AG09309 (cell line): ENCODE measurements at regions not wholly inside any gene's neighbourhood (a gene's known extent, or its start where the extent isn't known, plus 50 kb on each side); places are given as distances from the start of the nearest gene placed in this dataset.

Experiments
- DNase-seq: peaks from one replicate; pipeline ENCODE4 v3.0.0-alpha.2; 2010; ENCODE audit warnings: low read depth
- H3K4me3 ChIP-seq: 2 replicates; pipeline ENCODE4 v1.5.1; 2011; ENCODE audit warnings: mild to moderate bottlenecking, low read depth, low read length, moderate library complexity; ENCODE audit not compliant: control insufficient read depth
- CTCF ChIP-seq: IDR thresholded peaks from 2 replicates; pipeline ENCODE4 v1.5.1; 2011; ENCODE audit warnings: mild to moderate bottlenecking, low read depth, low read length, inconsistent platforms; ENCODE audit not compliant: insufficient read depth, control insufficient read depth; ENCODE audit errors: missing control alignments

DNA sequence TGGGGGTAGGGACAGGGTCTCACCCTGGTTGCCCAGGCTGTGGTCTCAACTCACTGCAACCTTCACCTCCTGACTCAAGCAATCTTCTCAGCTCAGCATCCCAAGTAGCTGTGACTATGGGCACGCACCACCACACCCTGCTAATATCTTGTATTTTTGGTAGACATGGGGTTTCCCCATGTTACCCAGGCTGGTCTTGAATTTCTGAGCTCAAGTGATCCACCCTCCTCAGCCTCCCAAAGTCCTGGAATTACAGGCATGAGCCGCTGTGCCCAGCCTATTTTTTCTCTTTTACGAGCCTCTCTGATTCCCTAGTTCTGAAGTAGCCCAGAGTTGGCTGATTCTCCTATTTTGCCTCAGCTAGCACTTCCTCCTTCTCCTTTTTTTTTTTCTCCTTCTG lies 83.6 kb downstream of the ZNF280B start:
- no peak for DNase-seq
- no peak for TF ChIP-seq CTCF

GRCh38 chr22:22425356-22425755 lies 83.2 kb downstream of the ZNF280B start:
- TF ChIP-seq CTCF = no peak
- H3K4me3 ChIP-seq = no peak overlapping the region
- DNase-seq = no peak

More for the DNA sequence above, 83.6 kb downstream of the ZNF280B start:
- H3K4me3 ChIP-seq = no peak overlapping the region

GRCh38 chr22:22425783-22426624 lies 82.5 kb downstream of the ZNF280B start:
- DNase-seq = no peak

GRCh38 chr22:22427542-22428065 lies 80.9 kb downstream of the ZNF280B start:
- no peak overlapping the region for H3K4me3 ChIP-seq
- DNase-seq = no peak
- no peak for TF ChIP-seq CTCF

More at GRCh38 chr22:22425783-22426624, 82.5 kb downstream of the ZNF280B start:
- no peak overlapping the region for H3K4me3 ChIP-seq
- TF ChIP-seq CTCF = no peak

DNA sequence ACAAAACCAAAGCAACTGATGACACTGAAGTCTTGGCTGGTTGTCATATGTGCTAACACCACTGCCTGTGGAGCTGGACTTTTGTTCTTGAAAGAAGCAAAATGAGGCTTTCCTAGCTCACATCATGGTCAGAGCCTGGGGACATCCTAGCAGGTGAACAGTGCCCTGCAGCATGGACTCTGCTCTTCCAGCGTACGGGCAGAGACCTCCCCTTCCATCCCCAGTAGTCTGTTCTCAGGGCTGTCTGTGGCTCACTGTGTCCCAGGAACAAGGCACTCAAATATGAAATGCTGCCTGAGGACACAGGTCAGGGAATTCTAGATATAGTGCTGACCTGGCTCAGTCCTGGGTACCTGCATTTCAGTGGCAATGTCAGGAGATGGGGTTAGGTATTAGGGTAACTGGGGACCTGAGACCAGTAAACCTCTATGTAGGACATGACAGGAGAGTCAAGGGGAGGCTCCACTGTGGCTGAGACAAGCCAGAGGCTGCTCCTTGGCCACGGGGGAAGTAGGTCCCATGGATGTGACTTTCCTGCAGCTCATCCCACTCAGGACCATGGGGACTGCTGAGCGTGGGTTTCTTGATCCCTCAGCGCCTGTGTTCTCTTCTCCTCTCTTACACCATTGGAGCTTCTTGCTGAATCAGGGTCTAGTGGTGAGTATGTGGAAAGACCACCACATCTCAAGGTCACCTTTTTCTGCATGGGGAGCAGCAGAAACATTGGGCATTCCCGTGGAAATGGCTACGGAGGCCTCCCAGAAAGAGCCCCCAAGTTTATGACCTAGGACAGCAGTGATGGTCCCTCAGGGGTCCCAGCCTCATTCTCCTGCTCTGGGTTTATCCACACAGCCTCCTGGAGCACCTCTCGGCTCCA lies 80.1 kb downstream of the ZNF280B start:
- DNase-seq = no peak
- no peak overlapping the region for H3K4me3 ChIP-seq
- TF ChIP-seq CTCF = no peak

DNA sequence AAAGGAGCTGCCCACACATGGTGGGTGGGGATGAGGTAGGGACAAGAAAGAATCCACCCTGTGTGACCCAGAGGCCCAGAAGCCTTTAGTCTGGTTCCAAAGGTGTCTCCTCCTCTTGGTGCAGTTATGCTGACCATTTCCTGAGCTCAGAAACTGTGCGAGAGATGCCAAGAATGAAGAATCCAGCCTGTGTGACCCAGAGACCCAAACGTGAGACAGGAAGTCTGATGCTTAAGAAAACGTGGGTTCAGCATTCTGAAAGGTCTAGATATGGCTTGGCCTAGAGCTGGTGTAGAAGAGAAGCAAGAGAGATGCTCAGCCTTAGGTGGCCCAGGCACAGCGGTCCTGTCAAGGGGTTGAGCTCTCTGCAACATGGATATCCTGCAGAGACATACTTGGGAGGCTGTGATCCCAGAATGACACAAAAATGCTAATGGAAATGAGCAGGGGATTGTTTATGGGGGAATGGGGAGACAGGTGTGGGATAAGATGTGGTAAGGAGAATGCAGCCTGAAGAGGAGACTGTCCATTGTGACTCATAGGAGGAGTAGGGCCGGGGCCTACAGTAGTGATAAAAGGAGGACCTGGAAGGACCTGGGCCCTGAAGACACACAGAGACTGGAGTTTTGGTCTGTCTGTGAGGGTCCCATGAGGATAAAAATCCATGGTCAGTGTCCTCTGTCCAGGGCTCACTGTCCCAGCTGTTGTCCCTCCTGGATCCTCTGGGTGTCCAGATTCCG lies 79.0 kb downstream of the ZNF280B start:
- no peak for TF ChIP-seq CTCF

More for the DNA sequence above, 79.0 kb downstream of the ZNF280B start:
- H3K4me3 ChIP-seq = no peak overlapping the region
- DNase-seq = no peak
